ENCODE measurements at regions not wholly inside any gene's neighbourhood (a gene's known extent, or its start where the extent isn't known, plus 50 kb on each side); places are given as distances from the start of the nearest gene placed in this dataset.
"Not testable (repeated sequence)": the region's sequence is repeated elsewhere in the genome, so short reads cannot be mapped to it uniquely, and the experiment has no call there.

DNA sequence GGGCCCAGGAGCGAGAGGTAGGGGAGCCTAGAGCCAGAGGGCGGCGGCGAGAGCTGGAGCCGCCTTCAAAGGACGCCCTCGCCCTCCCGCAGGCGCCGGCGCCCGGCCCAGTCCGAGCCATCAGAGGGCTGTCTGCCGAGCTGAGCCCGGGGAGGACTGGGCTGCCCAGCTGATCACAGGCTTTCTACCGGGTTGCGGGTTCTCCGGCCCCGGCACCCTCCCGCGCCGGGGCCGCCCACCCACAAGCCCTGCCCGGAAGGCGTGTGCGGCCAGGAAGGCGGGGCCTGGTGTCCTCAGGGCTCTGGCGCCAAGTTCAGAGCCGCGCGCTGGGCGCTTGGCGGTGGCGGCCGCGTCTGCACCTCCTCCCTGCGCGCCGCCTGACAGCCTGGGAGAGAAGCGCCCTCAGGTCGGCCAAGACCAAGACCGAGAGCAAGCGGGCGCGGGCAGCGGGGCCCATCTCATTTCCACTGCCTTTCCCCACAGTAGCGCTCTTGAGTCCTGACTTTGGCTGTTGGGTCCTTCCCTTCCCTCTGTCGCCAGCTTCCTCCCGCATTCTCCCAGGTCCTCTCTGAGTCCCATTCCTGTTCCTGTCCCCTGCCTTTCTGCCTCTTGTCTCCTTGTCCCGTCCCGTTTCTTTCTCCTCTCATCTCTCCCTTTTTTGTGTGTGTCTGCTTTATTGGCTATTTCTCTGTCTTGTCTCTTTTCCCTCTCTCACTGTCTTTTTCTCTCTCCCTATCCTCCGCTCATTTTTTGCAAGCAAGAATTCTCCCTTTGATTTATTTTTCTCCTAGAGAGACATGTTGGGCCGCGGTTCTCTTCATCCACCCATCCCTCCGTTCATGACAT is 60.6 kb upstream of the MSMB start:
- no TSS peak for BruUV-seq (replicated peaks)
- in situ Hi-C loops (cut with MboI) (loop anchor here (5.0 kb wide), 2 partner anchors 176 to 1276 kb away; partner anchors contain the start of gene ZNF488), intact Hi-C loops (cut with micrococcal nuclease; ENCODE audit: unreplicated experiment) (no loop called here)
- no peak overlapping the region for H3K9ac ChIP-seq (ENCODE audit: control insufficient read depth, insufficient read depth, low read length)
- no peaks in the 10 kb centered on the region for H3K79me2 ChIP-seq (ENCODE audit: control insufficient read depth, insufficient read depth, low read length)
- 5% methylated on average over 44 of the region's 55 CpGs for WGBS (ENCODE audit: insufficient coverage, insufficient replicate concordance, low lambda C conversion rate, missing lambda C conversion rate)
- no peaks in the 10 kb centered on the region for H3K9me3 ChIP-seq (replicated peaks; ENCODE audit: control insufficient read depth, insufficient read depth, low read length)
- DNase-seq (ENCODE audit: low read depth, low spot score): no peak
- peak; percentile 96 for ATAC-seq
- H3K36me3 ChIP-seq (ENCODE audit: control insufficient read depth in 2 of 2, insufficient read depth in 2 of 2, low read length in 1 of 2): no peaks in the 10 kb centered on the region
- no peaks in the 10 kb centered on the region for H4K20me1 ChIP-seq (ENCODE audit: control insufficient read depth, insufficient read depth)
- H3K27me3 ChIP-seq (replicated peaks in 1 of 2; ENCODE audit: control insufficient read depth in 2 of 2, insufficient read depth in 2 of 2, low read length in 1 of 2): peaks cover 0 to 5% of the 10 kb centered on the region in 2 experiments; a peak in 1 of 4 replicates
- POLR2A ChIA-PET: no interaction called here
- RAD21 ChIA-PET (ENCODE audit: unreplicated experiment): no interaction called here
- no peaks in the 10 kb centered on the region for H3K4me1 ChIP-seq (ENCODE audit: control insufficient read depth, insufficient read depth, low read length)
- peak overlapping the region; percentile 58 for H3K4me2 ChIP-seq (ENCODE audit: control insufficient read depth, insufficient read depth)
- no peak overlapping the region for H3K27ac ChIP-seq (ENCODE audit: control insufficient read depth, insufficient read depth)
- CTCF ChIA-PET: no interaction called here
- SMC1A ChIA-PET (ENCODE audit: uncharacterized antibody, unreplicated experiment): no interaction called here
- peak overlapping the region; percentile 25 for H2AFZ ChIP-seq (ENCODE audit: control insufficient read depth, low read depth, low read length)
- no peak for FAIRE-seq
- H3K4me3 ChIP-seq: peak overlapping the region; percentile 60; the same call in 1 of the 2 replicates
- no peak for TF ChIP-seq HDAC6 (IDR thresholded peaks at IDR 0.05; ENCODE audit: unreplicated experiment)
- TF ChIP-seq ZNF217 (IDR thresholded peaks at IDR 0.05): no peak
- no peak for TF ChIP-seq SMAD5 (IDR thresholded peaks at IDR 0.05; ENCODE audit: low read depth)
- no peak for TF ChIP-seq EZH2 (IDR thresholded peaks at IDR 0.05; ENCODE audit: borderline replicate concordance, control insufficient read depth, low read depth, low read length)
- TF ChIP-seq BMI1 (IDR thresholded peaks at IDR 0.05; ENCODE audit: borderline replicate concordance): no peak
- no peak for TF ChIP-seq TCF7 (IDR thresholded peaks at IDR 0.05; ENCODE audit: borderline replicate concordance)
- TF ChIP-seq ZNF207 (IDR thresholded peaks at IDR 0.05; ENCODE audit: borderline replicate concordance): no peak
- TF ChIP-seq POLR2A (IDR thresholded peaks at IDR 0.05; ENCODE audit: low read depth, low read length): no peak
- no peak for TF ChIP-seq YBX1 (IDR thresholded peaks at IDR 0.05)

DNA sequence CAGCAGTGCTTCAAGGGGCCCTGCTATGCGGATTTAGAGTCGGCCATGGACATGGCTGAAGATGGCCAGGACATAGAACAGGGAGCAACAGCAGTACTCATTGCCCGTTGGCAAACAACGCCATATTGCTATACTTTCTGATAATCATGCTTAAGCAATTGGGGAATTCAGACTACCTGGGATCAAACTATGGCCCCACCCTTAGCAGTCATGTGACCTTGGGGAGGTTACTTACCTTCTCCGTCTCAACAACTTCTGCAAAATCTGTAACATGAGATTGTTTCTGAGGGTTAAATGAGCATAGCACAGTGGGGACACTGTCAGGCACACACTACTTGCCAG is 62.1 kb upstream of the MSMB start:
- intact Hi-C loops (cut with micrococcal nuclease; ENCODE audit: unreplicated experiment); H3K27me3 ChIP-seq (replicated peaks in 1 of 2; ENCODE audit: control insufficient read depth in 2 of 2, insufficient read depth in 2 of 2, low read length in 1 of 2); H3K36me3 ChIP-seq (ENCODE audit: control insufficient read depth in 2 of 2, insufficient read depth in 2 of 2, low read length in 1 of 2); FAIRE-seq; CTCF ChIA-PET; H3K79me2 ChIP-seq (ENCODE audit: control insufficient read depth, insufficient read depth, low read length); RAD21 ChIA-PET (ENCODE audit: unreplicated experiment); H3K4me2 ChIP-seq (ENCODE audit: control insufficient read depth, insufficient read depth); SMC1A ChIA-PET (ENCODE audit: uncharacterized antibody, unreplicated experiment); H2AFZ ChIP-seq (ENCODE audit: control insufficient read depth, low read depth, low read length); H4K20me1 ChIP-seq (ENCODE audit: control insufficient read depth, insufficient read depth); DNase-seq (ENCODE audit: low read depth, low spot score); H3K9ac ChIP-seq (ENCODE audit: control insufficient read depth, insufficient read depth, low read length); POLR2A ChIA-PET; H3K27ac ChIP-seq (ENCODE audit: control insufficient read depth, insufficient read depth); H3K4me3 ChIP-seq; H3K4me1 ChIP-seq (ENCODE audit: control insufficient read depth, insufficient read depth, low read length); H3K9me3 ChIP-seq (replicated peaks; ENCODE audit: control insufficient read depth, insufficient read depth, low read length); BruUV-seq (replicated peaks); ATAC-seq: not testable (repeated sequence)
- 52% methylated on average over 4 of the region's 5 CpGs for WGBS (ENCODE audit: insufficient coverage, insufficient replicate concordance, low lambda C conversion rate, missing lambda C conversion rate)
- in situ Hi-C loops (cut with MboI): loop anchor here (5.0 kb wide), 2 partner anchors 174 to 1274 kb away; partner anchors contain the start of gene ZNF488

DNA sequence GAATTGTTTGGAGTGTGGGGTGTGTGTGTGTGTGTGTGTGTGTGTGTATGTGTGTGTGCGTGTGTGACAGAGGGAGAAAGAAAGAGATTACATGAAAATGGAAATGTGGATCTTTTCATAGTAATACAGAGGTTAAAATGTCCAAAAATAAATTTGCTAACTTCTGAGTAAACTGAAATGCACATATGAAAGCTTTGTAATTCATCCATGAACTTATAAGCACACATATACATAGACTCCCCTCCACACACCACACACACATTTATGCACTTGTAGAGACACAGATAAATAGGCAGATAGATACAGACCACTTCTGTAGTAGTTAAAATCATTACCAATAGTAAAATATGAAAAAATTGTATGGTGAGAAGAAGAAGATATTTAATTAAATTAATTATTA is 108.2 kb upstream of the MSMB start:
- no CpG with 5 or more reads among the region's 1 CpG for WGBS (ENCODE audit: insufficient coverage, insufficient replicate concordance, low lambda C conversion rate, missing lambda C conversion rate)
- RAD21 ChIA-PET (ENCODE audit: unreplicated experiment): not testable (repeated sequence)

More for the DNA sequence above, 108.2 kb upstream of the MSMB start:
- H3K27me3 ChIP-seq (replicated peaks in 1 of 2; ENCODE audit: control insufficient read depth in 2 of 2, insufficient read depth in 2 of 2, low read length in 1 of 2); in situ Hi-C loops (cut with MboI); H3K79me2 ChIP-seq (ENCODE audit: control insufficient read depth, insufficient read depth, low read length); H3K4me1 ChIP-seq (ENCODE audit: control insufficient read depth, insufficient read depth, low read length); BruUV-seq (replicated peaks); intact Hi-C loops (cut with micrococcal nuclease; ENCODE audit: unreplicated experiment); H4K20me1 ChIP-seq (ENCODE audit: control insufficient read depth, insufficient read depth); CTCF ChIA-PET; DNase-seq (ENCODE audit: low read depth, low spot score); FAIRE-seq; ATAC-seq; H2AFZ ChIP-seq (ENCODE audit: control insufficient read depth, low read depth, low read length); H3K4me3 ChIP-seq; SMC1A ChIA-PET (ENCODE audit: uncharacterized antibody, unreplicated experiment); POLR2A ChIA-PET; H3K9me3 ChIP-seq (replicated peaks; ENCODE audit: control insufficient read depth, insufficient read depth, low read length); H3K36me3 ChIP-seq (ENCODE audit: control insufficient read depth in 2 of 2, insufficient read depth in 2 of 2, low read length in 1 of 2); H3K9ac ChIP-seq (ENCODE audit: control insufficient read depth, insufficient read depth, low read length); H3K27ac ChIP-seq (ENCODE audit: control insufficient read depth, insufficient read depth); H3K4me2 ChIP-seq (ENCODE audit: control insufficient read depth, insufficient read depth): not testable (repeated sequence)
